ENCODE measurements at regions not wholly inside any gene's neighbourhood (a gene's known extent, or its start where the extent isn't known, plus 50 kb on each side); places are given as distances from the start of the nearest gene placed in this dataset.
"Not testable (repeated sequence)": the region's sequence is repeated elsewhere in the genome, so short reads cannot be mapped to it uniquely, and the experiment has no call there.

- no peak for FAIRE-seq
Measured at GRCh38 chr21:31530897-31531705, 128.4 kb upstream of the SOD1 start.

- no peak for FAIRE-seq
Measured at GRCh38 chr21:31530364-31530763, 129.1 kb upstream of the SOD1 start.

GRCh38 chr21:31529406-31529805 lies 130.1 kb upstream of the SOD1 start:
- no peak for FAIRE-seq

- no peak for FAIRE-seq
Measured at GRCh38 chr21:31526040-31526439, 133.5 kb upstream of the SOD1 start.

- FAIRE-seq = no peak
Measured at GRCh38 chr21:31524140-31524539, 135.4 kb upstream of the SOD1 start.

- no peak for FAIRE-seq
Measured at GRCh38 chr21:31521515-31521914, 138.0 kb upstream of the SOD1 start.

- FAIRE-seq = no peak
Measured at GRCh38 chr21:31520561-31521098, 138.9 kb upstream of the SOD1 start.

GRCh38 chr21:31518580-31518979 lies 140.9 kb upstream of the SOD1 start:
- FAIRE-seq = no peak

GRCh38 chr21:31517664-31518414 lies 141.7 kb upstream of the SOD1 start:
- FAIRE-seq = no peak

- FAIRE-seq = no peak
Measured at GRCh38 chr21:31515253-31515652, 144.2 kb upstream of the SOD1 start.

- FAIRE-seq = no peak
Measured at GRCh38 chr21:31514598-31514997, 144.9 kb upstream of the SOD1 start.

GRCh38 chr21:31513541-31513940 lies 146.0 kb upstream of the SOD1 start:
- not testable (repeated sequence) for FAIRE-seq

GRCh38 chr21:31511999-31512398 lies 147.5 kb upstream of the SOD1 start:
- FAIRE-seq = not testable (repeated sequence)

- FAIRE-seq = no peak
Measured at GRCh38 chr21:31511258-31511657, 148.2 kb upstream of the SOD1 start.

- FAIRE-seq = no peak
Measured at GRCh38 chr21:31509194-31510017, 150.1 kb upstream of the SOD1 start.

GRCh38 chr21:31505975-31506374 lies 153.5 kb upstream of the SOD1 start:
- FAIRE-seq = no peak

- no peak for FAIRE-seq
Measured at GRCh38 chr21:31503939-31504338, 155.6 kb upstream of the SOD1 start.

- no peak for FAIRE-seq
Measured at GRCh38 chr21:31503467-31503866, 156.0 kb upstream of the SOD1 start.

- FAIRE-seq = no peak
Measured at GRCh38 chr21:31502537-31503143, 156.9 kb upstream of the SOD1 start.

GRCh38 chr21:31501926-31502325 lies 157.6 kb upstream of the SOD1 start:
- no peak for FAIRE-seq

GRCh38 chr21:31500982-31501381 lies 156.9 kb upstream of the TIAM1 start:
- no peak for FAIRE-seq

GRCh38 chr21:31500071-31500470 lies 156.0 kb upstream of the TIAM1 start:
- no peak for FAIRE-seq

- FAIRE-seq = no peak
Measured at GRCh38 chr21:31498985-31499384, 154.9 kb upstream of the TIAM1 start.

Data from endometrium (tissue), 2 donors.